OCI-LY3 (cell line): ENCODE measurements at regions not wholly inside any gene's neighbourhood (a gene's known extent, or its start where the extent isn't known, plus 50 kb on each side); places are given as distances from the start of the nearest gene placed in this dataset.

ENCODE experiments used
- CTCF ChIP-seq: fragments of 200-600, 300-600 bp; sonication (generic); IDR thresholded peaks from 2 replicates; pipeline ENCODE4 v1.5.1; 2014; ENCODE audit warnings: antibody characterized with exemption, low read length, low read depth
- EZH2phosphoT487 ChIP-seq: fragments of 200-600 bp; shearing (Covaris generic); IDR thresholded peaks from 2 replicates; pipeline ENCODE4 v1.6.1; 2018; ENCODE audit warnings: antibody characterized with exemption, mixed run types, low read depth

GRCh38 chr14:85187521-85187920 is 342.4 kb upstream of the FLRT2 start:
- TF ChIP-seq CTCF = no peak
- no peak for TF ChIP-seq EZH2phosphoT487
